Gastroesophageal sphincter (tissue), 4 donors: ENCODE measurements at regions not wholly inside any gene's neighbourhood (a gene's known extent, or its start where the extent isn't known, plus 50 kb on each side); places are given as distances from the start of the nearest gene placed in this dataset.

Experiments used
- ATAC-seq: fragments of 150-250 bp; one replicate; pipeline ENCODE4 v1.9.1; 2016; ENCODE audit warnings: mild to moderate bottlenecking, moderate library complexity
- H3K27ac ChIP-seq, 4 donors: fragments of 200-600 bp; sonication (generic) in 3 of 4; 1 replicate in 3 of 4; 2 replicates in 1 of 4; pipeline ENCODE4 v1.5.1; 2016 to 2019
- H3K27me3 ChIP-seq: fragments of 200-600 bp; sonication (generic); one replicate; pipeline ENCODE4 v1.5.1; 2019
- H3K36me3 ChIP-seq, 2 donors: fragments of 200-600 bp; sonication (generic); one replicate each; pipeline ENCODE4 v1.5.1; 2019; ENCODE audit warnings: control low read depth in 1 of 2
- H3K4me1 ChIP-seq, 3 donors: fragments of 200-600 bp; sonication (generic); 1 replicate in 2 of 3; 2 replicates in 1 of 3; pipeline ENCODE4 v1.5.1; 2016 to 2019; ENCODE audit warnings: control low read depth in 2 of 3
- H3K4me3 ChIP-seq, 2 donors: fragments of 200-600 bp; sonication (generic); one replicate each; pipeline ENCODE4 v1.5.1; 2019; ENCODE audit warnings: mild to moderate bottlenecking in 1 of 2, moderate library complexity in 1 of 2
- H3K9me3 ChIP-seq, 3 donors: fragments of 200-600 bp; sonication (generic); one replicate each; pipeline ENCODE4 v1.5.1; 2017 to 2019; ENCODE audit warnings: control low read depth in 2 of 3
- CTCF ChIP-seq, 4 experiments: fragments of 200-600 bp in 2 of 4; fragments of 450-650 bp in 2 of 4; sonication (generic) in 1 of 4; IDR thresholded peaks; one replicate each; pipeline ENCODE4 v1.5.1; 2017 to 2019; ENCODE audit warnings: antibody characterized with exemption in 4 of 4, mild to moderate bottlenecking in 2 of 4, moderate library complexity in 2 of 4
- EP300 ChIP-seq: sonication (generic); formaldehyde crosslinking; IDR thresholded peaks from one replicate; pipeline ENCODE4 v1.6.1; 2017; ENCODE audit warnings: antibody characterized with exemption, mild to moderate bottlenecking
- POLR2A ChIP-seq, 2 donors: fragments of 450-650 bp; IDR thresholded peaks; one replicate each; pipeline ENCODE4 v1.6.1; 2017; ENCODE audit warnings: antibody characterized with exemption in 2 of 2, mild to moderate bottlenecking in 2 of 2, moderate library complexity in 1 of 2
- POLR2AphosphoS5 ChIP-seq: sonication (generic); formaldehyde crosslinking; IDR thresholded peaks from one replicate; pipeline ENCODE4 v1.6.1; 2017; ENCODE audit warnings: antibody characterized with exemption
- WGBS, 2 donors: methylation state at CpG; one replicate each; pipeline ENCODE4 v1.1.5; 2018; ENCODE audit warnings: low coverage in 1 of 2; 5-methylcytosine and 5-hydroxymethylcytosine counted together

- H3K27me3 ChIP-seq: no peaks in the 10 kb centered on the region
- no peak for ATAC-seq
- no peaks in the 10 kb centered on the region for H3K36me3 ChIP-seq
- H3K9me3 ChIP-seq: no peaks in the 10 kb centered on the region
- no peak overlapping the region for H3K4me3 ChIP-seq
- no peak overlapping the region for H3K27ac ChIP-seq
- TF ChIP-seq POLR2A (IDR thresholded peaks at IDR 0.05) (no peak), POLR2AphosphoS5 (no peak), CTCF (IDR thresholded peaks at IDR 0.05) (no peak), EP300 (no peak)
- H3K4me1 ChIP-seq: no peaks in the 10 kb centered on the region
- WGBS, 2 donors: 38 to 70% methylated on average over 3 of the region's 4 CpGs
Observed at GRCh38 chr11:29773656-29774264, 243.1 kb downstream of the KCNA4 start.

DNA sequence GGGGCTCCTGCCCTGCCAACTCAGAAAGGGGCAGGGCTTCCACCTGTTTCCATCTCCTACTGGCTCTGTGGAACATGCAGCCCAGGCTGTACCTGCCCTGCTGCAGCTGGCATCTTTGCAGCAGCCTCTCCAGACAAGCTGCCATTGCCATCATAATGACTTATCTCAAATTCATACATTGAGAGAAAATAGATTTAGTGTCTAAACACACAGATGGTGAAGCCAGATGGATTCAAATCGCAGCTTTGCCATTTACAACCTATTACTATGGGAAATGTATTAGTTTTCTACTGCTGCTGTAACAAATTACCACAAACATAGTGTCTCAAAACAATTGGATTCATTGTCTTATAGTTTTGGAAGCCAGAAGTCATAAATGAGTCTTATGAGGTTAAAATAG, 260.0 kb downstream of the KCNA4 start:
- Histone ChIP-seq H3K27me3 (no peaks in the 10 kb centered on the region), H3K4me3 (no peak overlapping the region), H3K9me3 (peaks cover 0 to 14% (median 0%) of the 10 kb centered on the region in 3 donors), H3K36me3 (no peaks in the 10 kb centered on the region), H3K4me1 (no peaks in the 10 kb centered on the region), H3K27ac (no peak overlapping the region)
- 45 to 92% methylated on average over 1 of the region's 1 CpG for WGBS, 2 donors
- ATAC-seq: no peak
- no peak for TF ChIP-seq EP300
- TF ChIP-seq POLR2A (IDR thresholded peaks at IDR 0.05): no peak
- no peak for TF ChIP-seq CTCF (IDR thresholded peaks at IDR 0.05)

- no peak for TF ChIP-seq CTCF (IDR thresholded peaks at IDR 0.05)
- TF ChIP-seq EP300: no peak
- TF ChIP-seq POLR2A (IDR thresholded peaks at IDR 0.05): no peak
- TF ChIP-seq POLR2AphosphoS5: no peak
- 83% methylated on average over 2 of the region's 4 CpGs; no CpG with 5 or more reads in 1 of the 2 donors for WGBS, 2 donors
- Histone ChIP-seq H3K27me3 (no peaks in the 10 kb centered on the region), H3K4me1 (no peaks in the 10 kb centered on the region), H3K36me3 (no peaks in the 10 kb centered on the region), H3K9me3 (peaks cover 0 to 14% (median 0%) of the 10 kb centered on the region in 3 donors), H3K4me3 (no peak overlapping the region), H3K27ac (no peak overlapping the region)
- no peak for ATAC-seq
Observed at GRCh38 chr11:29755474-29755873, 261.4 kb downstream of the KCNA4 start.

DNA sequence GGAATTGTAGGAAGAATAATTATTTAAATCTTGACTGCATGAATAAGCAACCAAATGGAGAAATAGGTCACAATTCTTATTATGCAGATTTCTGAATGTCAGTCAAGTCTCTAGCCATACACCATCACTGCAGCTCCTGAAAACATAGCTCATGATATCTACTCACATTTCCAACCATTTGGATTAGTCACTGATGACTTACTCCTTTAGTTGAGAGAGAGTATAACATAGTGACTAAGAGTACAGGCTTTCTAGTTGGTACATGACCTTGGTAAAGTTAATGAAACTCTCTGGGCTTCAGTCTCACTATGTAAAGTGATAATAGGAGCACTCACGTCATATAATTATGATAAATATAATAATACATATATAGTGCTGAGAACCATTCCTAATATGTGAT, 265.2 kb downstream of the KCNA4 start:
- Histone ChIP-seq H3K27ac (no peak overlapping the region), H3K4me1 (no peaks in the 10 kb centered on the region), H3K4me3 (no peak overlapping the region), H3K27me3 (no peaks in the 10 kb centered on the region), H3K36me3 (no peaks in the 10 kb centered on the region), H3K9me3 (peaks cover 0 to 4% (median 0%) of the 10 kb centered on the region in 3 donors)
- no peak for TF ChIP-seq CTCF (IDR thresholded peaks at IDR 0.05)
- TF ChIP-seq POLR2A (IDR thresholded peaks at IDR 0.05): no peak
- TF ChIP-seq EP300: no peak
- TF ChIP-seq POLR2AphosphoS5: no peak
- ATAC-seq: no peak
- 53 to 63% methylated on average over 1 of the region's 1 CpG for WGBS, 2 donors

DNA sequence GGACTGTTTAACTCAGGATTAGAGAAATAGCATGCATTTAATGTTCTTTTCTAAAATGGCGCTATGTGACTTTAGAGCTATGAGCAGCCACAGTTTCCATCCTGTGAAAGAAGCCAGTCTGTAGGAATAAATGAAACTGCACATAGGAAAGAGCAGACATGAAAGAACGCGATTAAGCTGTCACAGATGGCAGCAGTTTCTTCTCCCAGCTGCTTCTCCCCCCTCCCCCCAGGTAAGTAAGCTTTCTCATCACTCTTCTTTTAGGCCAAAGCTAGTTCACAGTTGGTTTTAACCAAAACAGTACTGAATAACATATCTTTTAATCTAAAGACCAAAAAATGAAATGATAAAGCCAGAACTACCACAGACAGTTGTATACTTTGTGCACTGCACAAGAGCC, 266.4 kb downstream of the KCNA4 start:
- no peak overlapping the region for H3K27ac ChIP-seq
- H3K4me1 ChIP-seq: no peaks in the 10 kb centered on the region
- TF ChIP-seq CTCF (IDR thresholded peaks at IDR 0.05) (no peak), POLR2A (IDR thresholded peaks at IDR 0.05) (no peak), POLR2AphosphoS5 (no peak), EP300 (no peak)
- H3K27me3 ChIP-seq: no peaks in the 10 kb centered on the region
- H3K9me3 ChIP-seq: no peaks in the 10 kb centered on the region
- no peak for ATAC-seq
- no peak overlapping the region for H3K4me3 ChIP-seq
- WGBS, 2 donors: 68 to 81% methylated on average over 2 to 3 of the region's 3 CpGs
- no peaks in the 10 kb centered on the region for H3K36me3 ChIP-seq
